GM19035 (cell line): ENCODE measurements at regions not wholly inside any gene's neighbourhood (a gene's known extent, or its start where the extent isn't known, plus 50 kb on each side); places are given as distances from the start of the nearest gene placed in this dataset.

Source experiments
- ATAC-seq: cut with Tn5 transposase; IDR thresholded peaks from one replicate; pipeline ENCODE4 v1.9.1; 2021; ENCODE audit not compliant: unreplicated experiment

- peak; percentile 91 for ATAC-seq
Observed at GRCh38 chr6:99219788-99220187, 129.7 kb downstream of the FAXC start.

GRCh38 chr6:99216959-99217358 lies 132.5 kb downstream of the FAXC start:
- ATAC-seq = no peak

- ATAC-seq = no peak
Observed at GRCh38 chr6:99195986-99196655, 153.4 kb downstream of the FAXC start.

GRCh38 chr6:99192561-99192960 lies 156.9 kb downstream of the FAXC start:
- no peak for ATAC-seq

DNA sequence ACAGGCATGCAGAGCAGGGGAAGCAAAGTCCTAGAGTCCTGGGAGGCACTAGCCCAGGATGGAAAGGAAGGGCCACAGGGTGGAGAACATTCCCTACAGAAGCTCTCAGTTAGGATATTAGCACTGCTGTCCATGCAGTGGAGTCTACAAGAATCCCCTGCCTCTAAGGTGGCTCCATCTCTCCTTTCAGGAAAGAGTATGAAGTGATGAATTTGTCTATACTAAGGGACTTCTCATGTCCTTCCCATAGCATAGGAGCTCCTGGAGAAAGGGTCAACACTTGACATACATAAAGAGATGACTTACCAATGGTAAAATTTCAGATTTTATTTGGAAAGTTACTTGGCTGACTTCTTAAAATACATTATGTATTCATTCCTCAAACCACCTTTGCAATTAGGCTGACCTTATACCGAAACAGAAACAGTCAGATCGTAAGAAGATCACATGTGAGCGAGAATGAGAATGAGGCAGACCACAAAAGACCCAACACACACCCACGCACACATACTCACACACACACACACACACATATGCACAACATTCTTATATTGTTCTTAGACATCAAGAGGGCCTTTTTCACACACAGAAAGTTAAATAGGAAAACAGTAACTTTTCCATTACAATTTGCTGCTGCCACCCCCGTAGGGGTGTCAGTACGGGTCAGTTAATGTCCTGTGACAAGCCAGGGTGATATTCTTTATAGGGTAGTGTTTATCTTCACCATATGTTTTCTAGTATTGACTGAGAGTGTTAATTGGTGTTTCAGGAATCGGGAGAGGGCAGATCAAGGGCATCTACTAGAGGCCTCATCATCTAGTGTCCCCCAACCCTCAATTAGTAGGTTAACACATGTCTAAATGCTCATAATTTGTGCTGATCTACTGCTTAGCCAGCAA lies 159.4 kb downstream of the FAXC start:
- ATAC-seq = peak; percentile 99

DNA sequence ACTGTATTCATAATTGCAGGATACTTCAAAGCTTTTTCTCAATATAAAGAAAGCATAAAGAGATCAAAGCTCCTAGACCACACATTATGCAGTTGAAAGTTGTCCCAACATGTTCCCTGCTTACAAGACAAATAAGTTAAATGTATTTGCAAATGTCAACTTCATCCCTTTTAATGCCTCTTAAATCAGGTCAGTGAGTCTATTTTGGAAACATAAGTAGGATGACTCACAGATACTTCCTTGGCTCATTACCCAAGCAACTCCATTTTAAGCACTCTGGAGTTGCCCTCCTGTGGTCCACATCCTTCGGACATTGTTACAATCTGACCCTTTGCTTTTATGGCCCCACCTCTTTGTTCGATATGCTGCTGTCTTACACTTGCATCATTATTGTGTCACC lies 162.0 kb downstream of the FAXC start:
- no peak for ATAC-seq

GRCh38 chr6:99186417-99186816 lies 163.1 kb downstream of the FAXC start:
- ATAC-seq = no peak

GRCh38 chr6:99185525-99185924 lies 163.9 kb downstream of the FAXC start:
- ATAC-seq = no peak

- ATAC-seq = no peak
Observed at GRCh38 chr6:99184696-99185095, 164.8 kb downstream of the FAXC start.

DNA sequence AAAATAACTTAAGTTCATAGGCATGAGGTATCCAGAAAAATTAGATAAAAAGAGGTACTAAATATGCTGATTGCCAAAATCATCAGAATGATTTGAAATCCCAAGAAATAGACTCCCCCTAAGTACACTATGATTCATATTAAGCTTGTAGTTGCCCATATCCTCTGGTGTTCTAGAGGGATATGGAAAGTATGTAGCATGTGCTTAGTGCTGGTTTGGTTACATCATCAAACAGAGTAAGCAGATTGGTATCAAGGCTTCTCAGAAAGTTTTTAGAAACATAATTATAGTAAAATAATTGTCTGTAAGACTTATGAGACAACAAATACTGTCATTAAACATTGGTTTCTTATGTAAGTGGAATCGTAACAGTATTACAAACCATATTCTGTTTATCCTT lies 166.4 kb downstream of the FAXC start:
- no peak for ATAC-seq

DNA sequence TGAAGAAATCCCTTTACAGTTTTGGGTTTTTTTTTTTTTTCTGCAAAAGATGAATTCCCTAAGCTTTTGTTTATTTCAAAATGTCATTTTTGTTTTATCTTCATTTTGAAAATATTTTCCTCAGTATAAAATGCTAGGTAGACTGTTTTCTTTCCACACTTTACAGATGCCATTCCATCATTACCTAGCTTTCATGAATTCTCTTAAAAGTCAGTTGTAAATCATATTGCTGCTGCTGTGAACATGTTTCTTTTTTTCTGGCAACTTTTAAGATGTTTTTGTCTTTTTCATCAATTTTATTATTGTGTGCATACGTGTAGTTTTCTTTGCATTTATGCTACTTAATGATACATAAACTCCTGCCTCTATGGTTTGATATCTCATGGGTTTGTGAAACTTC lies 168.3 kb downstream of the FAXC start:
- no peak for ATAC-seq

DNA sequence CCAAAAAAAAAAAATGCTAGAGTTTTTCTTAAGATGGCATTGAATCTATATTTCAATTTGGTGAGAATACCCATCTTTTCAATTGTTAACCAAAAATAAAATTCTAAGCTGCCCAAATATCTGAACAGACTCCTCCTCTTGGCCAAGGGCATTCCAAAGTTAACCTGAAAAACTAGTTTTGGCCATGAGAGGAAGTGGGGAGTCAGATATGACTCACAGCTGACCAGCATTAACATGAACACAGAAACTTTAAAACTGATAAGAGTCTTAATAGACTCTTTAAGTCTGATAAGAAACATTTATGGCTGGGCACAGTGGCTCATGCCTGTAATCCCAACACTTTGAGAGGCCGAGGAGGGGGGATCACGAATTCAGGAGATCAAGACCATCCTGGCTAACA lies 171.3 kb downstream of the FAXC start:
- no peak for ATAC-seq

- no peak for ATAC-seq
Observed at GRCh38 chr6:99177736-99178135, 171.7 kb downstream of the FAXC start.

- peak; percentile 89 for ATAC-seq
Observed at GRCh38 chr6:99165838-99166237, 183.6 kb downstream of the FAXC start.

DNA sequence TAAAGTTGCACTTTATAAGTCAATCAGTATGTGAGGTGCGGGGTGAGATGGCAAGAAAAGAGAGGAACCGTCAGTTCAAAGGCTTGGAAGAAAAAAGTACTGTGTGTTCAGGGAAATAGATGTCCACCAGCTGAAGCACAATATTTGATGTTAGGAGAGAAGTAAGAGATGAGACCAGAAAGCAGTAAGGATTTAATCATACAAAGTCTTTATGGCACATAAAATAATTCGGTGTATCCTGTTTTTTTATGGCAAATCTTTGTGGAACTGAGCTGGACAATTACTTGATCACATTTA lies 197.2 kb downstream of the FAXC start:
- no peak for ATAC-seq

DNA sequence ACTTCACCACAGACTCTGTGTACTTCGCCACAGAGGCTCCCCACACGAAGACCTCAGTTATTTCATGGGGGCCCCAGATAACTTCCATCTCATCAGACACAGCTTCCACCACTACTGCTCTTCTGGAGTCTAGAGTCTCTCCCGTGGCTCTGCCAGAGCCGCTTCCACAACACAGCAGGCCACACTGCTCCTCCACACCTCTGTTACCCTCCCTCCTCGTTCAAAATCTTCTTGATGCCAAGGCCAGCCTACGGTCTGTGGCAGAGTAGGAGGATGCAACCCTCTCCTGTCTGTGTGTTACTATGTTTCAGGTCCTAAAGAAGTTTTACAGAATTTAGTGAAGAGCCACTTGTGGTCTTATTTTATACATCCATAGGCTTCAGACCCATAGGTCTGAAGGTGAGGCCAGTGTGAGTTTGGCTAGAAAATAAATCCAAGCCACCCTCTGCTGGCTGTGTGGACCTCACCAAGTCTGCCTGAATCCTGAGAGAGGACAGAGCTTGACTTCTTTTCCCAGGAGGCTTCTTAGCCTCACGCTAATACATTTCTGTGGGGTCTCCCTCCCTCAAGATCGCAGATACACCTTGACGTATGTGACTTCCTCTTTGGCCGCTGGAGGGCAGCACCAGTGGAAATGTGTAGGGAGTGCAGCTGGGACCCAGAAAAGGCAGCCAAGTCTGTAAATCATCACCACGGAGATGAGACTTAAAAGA lies 197.7 kb downstream of the FAXC start:
- ATAC-seq = peak; percentile 93

DNA sequence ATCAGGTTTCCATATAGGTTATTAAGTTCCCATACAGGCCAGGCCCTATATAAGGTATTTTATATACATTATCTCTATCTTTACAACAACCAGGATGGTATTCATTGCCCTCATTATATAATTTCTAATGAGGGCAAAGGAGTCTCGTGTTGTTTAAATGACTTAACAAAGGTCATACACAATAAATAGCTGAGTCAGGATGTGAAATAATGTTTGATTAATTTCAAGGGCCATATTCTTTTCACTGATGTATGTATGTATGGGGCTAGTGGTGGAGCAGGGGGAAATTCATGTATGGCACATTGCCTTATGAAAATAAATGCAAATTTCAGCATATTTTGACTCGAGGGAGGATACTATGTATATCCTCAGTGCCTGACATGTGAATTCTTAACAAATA lies 200.7 kb downstream of the FAXC start:
- ATAC-seq = no peak

- ATAC-seq = no peak
Observed at GRCh38 chr6:99148111-99148510, 200.4 kb upstream of the FBXL4 start.

DNA sequence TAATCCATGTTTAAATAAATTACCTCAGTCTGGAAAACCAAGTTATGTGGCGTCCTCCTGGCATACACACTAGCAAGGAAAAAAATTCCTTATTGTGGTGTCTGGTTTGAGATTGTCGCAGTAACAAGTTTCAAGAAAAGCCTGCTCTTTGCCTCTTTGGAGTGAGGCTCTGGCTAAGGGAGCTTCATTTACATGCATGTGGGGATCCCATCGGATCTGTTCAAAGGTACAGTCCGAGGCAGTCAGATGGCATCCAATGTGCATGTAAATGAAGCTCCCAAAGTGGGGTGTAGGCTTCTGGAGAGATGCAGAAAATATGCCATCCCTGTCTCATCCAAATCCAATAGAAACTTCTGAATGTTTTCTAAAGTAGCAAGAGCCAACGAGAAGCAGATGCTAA lies 199.5 kb upstream of the FBXL4 start:
- ATAC-seq = no peak

GRCh38 chr6:99146711-99147110 lies 199.0 kb upstream of the FBXL4 start:
- ATAC-seq = no peak

DNA sequence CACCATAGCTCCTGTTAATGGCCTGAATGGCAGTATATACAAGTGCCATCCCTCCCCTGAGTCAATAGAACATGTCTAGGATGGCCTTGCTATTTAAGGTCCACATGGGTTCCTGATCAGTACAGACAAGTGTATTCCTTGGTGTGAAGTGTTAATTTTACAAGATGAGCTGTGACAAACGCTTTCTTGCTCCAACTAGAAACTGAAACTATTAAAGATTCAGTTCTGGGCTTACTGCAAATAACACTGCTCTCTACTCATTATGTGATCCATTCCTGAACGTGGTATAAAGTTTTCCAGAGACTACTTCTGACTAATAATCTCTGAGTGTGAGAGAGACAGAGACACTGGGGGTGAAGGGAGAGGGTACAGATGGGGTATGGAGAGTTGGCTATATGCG lies 198.0 kb upstream of the FBXL4 start:
- no peak for ATAC-seq
